Prostate gland (tissue), 2 donors: ENCODE measurements at regions not wholly inside any gene's neighbourhood (a gene's known extent, or its start where the extent isn't known, plus 50 kb on each side); places are given as distances from the start of the nearest gene placed in this dataset.

Experiments
- POLR2A ChIP-seq: fragments of 450-650 bp; IDR thresholded peaks from one replicate; pipeline ENCODE4 v1.6.1; 2016; ENCODE audit warnings: antibody characterized with exemption, mild to moderate bottlenecking
- POLR2AphosphoS5 ChIP-seq: sonication (generic); formaldehyde crosslinking; IDR thresholded peaks from one replicate; pipeline ENCODE4 v1.6.1; 2017; ENCODE audit warnings: antibody characterized with exemption
- TF ChIP-seq, protein P1 (sequence below), 4 experiments: fragments of 200-600 bp in 2 of 4; fragments of 450-650 bp in 2 of 4; sonication (generic) in 2 of 4; IDR thresholded peaks; 1 replicate in 3 of 4; 2 replicates in 1 of 4; pipeline ENCODE4 v1.5.1; 2016 to 2019; ENCODE audit warnings: antibody characterized with exemption in 4 of 4, mild to moderate bottlenecking in 2 of 4, moderate library complexity in 2 of 4

DNA sequence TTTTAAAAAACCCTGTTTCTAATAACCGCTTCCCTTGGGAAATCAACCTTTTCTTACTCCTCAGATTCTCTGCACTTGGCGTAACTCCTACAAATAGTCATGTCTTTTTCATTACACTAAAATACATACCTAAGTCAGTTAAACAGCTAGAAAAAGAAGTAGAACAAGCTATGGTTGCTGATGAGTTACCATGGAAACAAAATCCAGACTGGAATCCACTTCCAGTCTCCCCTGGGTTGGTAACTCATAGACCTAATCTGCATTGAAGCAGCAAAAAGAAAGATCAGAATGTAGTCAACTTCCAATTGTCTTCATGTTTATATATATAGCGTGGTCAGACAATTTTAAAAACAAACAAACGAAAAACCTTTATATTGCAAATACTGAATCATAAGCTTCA, 260.8 kb upstream of the LRRN1 start:
- TF ChIP-seq, protein P1, sequence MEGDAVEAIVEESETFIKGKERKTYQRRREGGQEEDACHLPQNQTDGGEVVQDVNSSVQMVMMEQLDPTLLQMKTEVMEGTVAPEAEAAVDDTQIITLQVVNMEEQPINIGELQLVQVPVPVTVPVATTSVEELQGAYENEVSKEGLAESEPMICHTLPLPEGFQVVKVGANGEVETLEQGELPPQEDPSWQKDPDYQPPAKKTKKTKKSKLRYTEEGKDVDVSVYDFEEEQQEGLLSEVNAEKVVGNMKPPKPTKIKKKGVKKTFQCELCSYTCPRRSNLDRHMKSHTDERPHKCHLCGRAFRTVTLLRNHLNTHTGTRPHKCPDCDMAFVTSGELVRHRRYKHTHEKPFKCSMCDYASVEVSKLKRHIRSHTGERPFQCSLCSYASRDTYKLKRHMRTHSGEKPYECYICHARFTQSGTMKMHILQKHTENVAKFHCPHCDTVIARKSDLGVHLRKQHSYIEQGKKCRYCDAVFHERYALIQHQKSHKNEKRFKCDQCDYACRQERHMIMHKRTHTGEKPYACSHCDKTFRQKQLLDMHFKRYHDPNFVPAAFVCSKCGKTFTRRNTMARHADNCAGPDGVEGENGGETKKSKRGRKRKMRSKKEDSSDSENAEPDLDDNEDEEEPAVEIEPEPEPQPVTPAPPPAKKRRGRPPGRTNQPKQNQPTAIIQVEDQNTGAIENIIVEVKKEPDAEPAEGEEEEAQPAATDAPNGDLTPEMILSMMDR (IDR thresholded peaks at IDR 0.05): no peak
- no peak for TF ChIP-seq POLR2AphosphoS5
- TF ChIP-seq POLR2A: no peak
